ENCODE measurements at regions not wholly inside any gene's neighbourhood (a gene's known extent, or its start where the extent isn't known, plus 50 kb on each side); places are given as distances from the start of the nearest gene placed in this dataset.

- Histone ChIP-seq H3K27me3 (ENCODE audit: insufficient read depth, low read length) (peaks cover 5% of the 10 kb centered on the region; the same call in 1 of the 2 replicates), H3K9me2 (ENCODE audit: low read depth, low read length) (no peaks in the 10 kb centered on the region), H3K9me3 (ENCODE audit: low read length) (no peaks in the 10 kb centered on the region), H3K27ac (ENCODE audit: low read depth, low read length, poor library complexity, severe bottlenecking) (no peak overlapping the region), H2AFZ (ENCODE audit: low read length) (no peak overlapping the region), H3F3A (ENCODE audit: insufficient read depth, low read length) (no peaks in the 10 kb centered on the region), H3K4me3 (ENCODE audit: low read depth, low read length, poor library complexity, severe bottlenecking) (no peak overlapping the region), H3K4me2 (ENCODE audit: low read length) (no peak overlapping the region), H3K36me3 (ENCODE audit: insufficient read depth, low read length) (no peaks in the 10 kb centered on the region), H3K4me1 (ENCODE audit: insufficient read depth, low read length, severe bottlenecking) (no peaks in the 10 kb centered on the region), H3K79me2 (ENCODE audit: insufficient read depth, low read length) (no peaks in the 10 kb centered on the region), H4K20me1 (ENCODE audit: insufficient read depth, low read length) (no peaks in the 10 kb centered on the region), H3K9ac (ENCODE audit: low read length) (no peak overlapping the region)
- TF ChIP-seq CTCF (IDR thresholded peaks at IDR 0.05; ENCODE audit: low read length): no peak
- TF ChIP-seq EZH2 (IDR thresholded peaks at IDR 0.05; ENCODE audit: borderline replicate concordance, low read length): no peak
Measured at GRCh38 chr9:99401680-99402504, 179.8 kb downstream of the SEC61B start.

GRCh38 chr9:99403371-99403770 is 181.3 kb downstream of the SEC61B start:
- H3K27ac ChIP-seq (ENCODE audit: low read depth, low read length, poor library complexity, severe bottlenecking): no peak overlapping the region
- H2AFZ ChIP-seq (ENCODE audit: low read length): no peak overlapping the region
- no peak overlapping the region for H3K4me2 ChIP-seq (ENCODE audit: low read length)
- H3K4me1 ChIP-seq (ENCODE audit: insufficient read depth, low read length, severe bottlenecking): no peaks in the 10 kb centered on the region
- H3K79me2 ChIP-seq (ENCODE audit: insufficient read depth, low read length): no peaks in the 10 kb centered on the region
- H3K36me3 ChIP-seq (ENCODE audit: insufficient read depth, low read length): no peaks in the 10 kb centered on the region
- no peaks in the 10 kb centered on the region for H3K9me3 ChIP-seq (ENCODE audit: low read length)
- H3K9me2 ChIP-seq (ENCODE audit: low read depth, low read length): no peaks in the 10 kb centered on the region
- H3K27me3 ChIP-seq (ENCODE audit: insufficient read depth, low read length): peaks cover 10% of the 10 kb centered on the region; the same call in 1 of the 2 replicates
- H3K4me3 ChIP-seq (ENCODE audit: low read depth, low read length, poor library complexity, severe bottlenecking): no peak overlapping the region
- H3F3A ChIP-seq (ENCODE audit: insufficient read depth, low read length): no peaks in the 10 kb centered on the region
- TF ChIP-seq CTCF (IDR thresholded peaks at IDR 0.05; ENCODE audit: low read length): no peak
- no peak for TF ChIP-seq EZH2 (IDR thresholded peaks at IDR 0.05; ENCODE audit: borderline replicate concordance, low read length)
- no peaks in the 10 kb centered on the region for H4K20me1 ChIP-seq (ENCODE audit: insufficient read depth, low read length)
- no peak overlapping the region for H3K9ac ChIP-seq (ENCODE audit: low read length)

GRCh38 chr9:99405359-99405758 is 183.3 kb downstream of the SEC61B start:
- no peaks in the 10 kb centered on the region for H3K36me3 ChIP-seq (ENCODE audit: insufficient read depth, low read length)

More at GRCh38 chr9:99405359-99405758, 183.3 kb downstream of the SEC61B start:
- Histone ChIP-seq H3K9me2 (ENCODE audit: low read depth, low read length) (no peaks in the 10 kb centered on the region), H2AFZ (ENCODE audit: low read length) (no peak overlapping the region), H4K20me1 (ENCODE audit: insufficient read depth, low read length) (no peaks in the 10 kb centered on the region), H3K4me2 (ENCODE audit: low read length) (no peak overlapping the region), H3K9me3 (ENCODE audit: low read length) (no peaks in the 10 kb centered on the region), H3K4me1 (ENCODE audit: insufficient read depth, low read length, severe bottlenecking) (no peaks in the 10 kb centered on the region), H3K27me3 (ENCODE audit: insufficient read depth, low read length) (peaks cover 10% of the 10 kb centered on the region; the same call in 1 of the 2 replicates), H3K4me3 (ENCODE audit: low read depth, low read length, poor library complexity, severe bottlenecking) (no peak overlapping the region), H3K79me2 (ENCODE audit: insufficient read depth, low read length) (no peaks in the 10 kb centered on the region), H3K9ac (ENCODE audit: low read length) (no peak overlapping the region), H3F3A (ENCODE audit: insufficient read depth, low read length) (no peaks in the 10 kb centered on the region), H3K27ac (ENCODE audit: low read depth, low read length, poor library complexity, severe bottlenecking) (no peak overlapping the region)
- no peak for TF ChIP-seq CTCF (IDR thresholded peaks at IDR 0.05; ENCODE audit: low read length)
- TF ChIP-seq EZH2 (IDR thresholded peaks at IDR 0.05; ENCODE audit: borderline replicate concordance, low read length): no peak
